Retina (tissue), 1 donor: ENCODE measurements at regions not wholly inside any gene's neighbourhood (a gene's known extent, or its start where the extent isn't known, plus 50 kb on each side); places are given as distances from the start of the nearest gene placed in this dataset.

ENCODE experiments used
- DNase-seq: peaks from one replicate; pipeline ENCODE4 v3.0.0-alpha.2; 2016

- peak; percentile 55 for DNase-seq
Measured at GRCh38 chr18:11259469-11260150, 110.2 kb upstream of the PIEZO2 start.

- DNase-seq: peak; percentile 45
Measured at GRCh38 chr18:11258039-11258610, 108.8 kb upstream of the PIEZO2 start.

- DNase-seq: no peak
Measured at GRCh38 chr18:11256251-11256650, 106.9 kb upstream of the PIEZO2 start.

- no peak for DNase-seq
Measured at GRCh38 chr18:11251891-11252270, 102.5 kb upstream of the PIEZO2 start.

GRCh38 chr18:11251229-11251890 lies 102.0 kb upstream of the PIEZO2 start:
- DNase-seq: no peak

GRCh38 chr18:11249391-11249790 lies 100.0 kb upstream of the PIEZO2 start:
- no peak for DNase-seq

- DNase-seq: no peak
Measured at GRCh38 chr18:11247381-11247970, 98.1 kb upstream of the PIEZO2 start.

GRCh38 chr18:11246495-11247300 lies 97.3 kb upstream of the PIEZO2 start:
- DNase-seq: no peak

- no peak for DNase-seq
Measured at GRCh38 chr18:11245879-11246278, 96.5 kb upstream of the PIEZO2 start.

- no peak for DNase-seq
Measured at GRCh38 chr18:11237484-11237883, 88.1 kb upstream of the PIEZO2 start.

GRCh38 chr18:11237066-11237465 lies 87.7 kb upstream of the PIEZO2 start:
- no peak for DNase-seq

- no peak for DNase-seq
Measured at GRCh38 chr18:11224153-11224552, 74.8 kb upstream of the PIEZO2 start.

- DNase-seq: no peak
Measured at GRCh38 chr18:11219571-11219970, 70.2 kb upstream of the PIEZO2 start.

GRCh38 chr18:11215216-11215615 lies 65.8 kb upstream of the PIEZO2 start:
- no peak for DNase-seq

GRCh38 chr18:11204020-11204419 lies 54.7 kb upstream of the PIEZO2 start:
- no peak for DNase-seq

- no peak for DNase-seq
Measured at GRCh38 chr18:11199477-11199876, 50.1 kb upstream of the PIEZO2 start.
